Liver (tissue), 7 donors: ENCODE measurements at regions not wholly inside any gene's neighbourhood (a gene's known extent, or its start where the extent isn't known, plus 50 kb on each side); places are given as distances from the start of the nearest gene placed in this dataset.

Experiments used
- DNase-seq: peaks from one replicate; pipeline ENCODE4 v3.0.0-alpha.2; 2017; ENCODE audit warnings: low spot score
- H3K27ac ChIP-seq, 2 donors: one replicate each; pipeline ENCODE4 v1.7.0; 2013; ENCODE audit warnings: inconsistent platforms in 2 of 2, low read length in 2 of 2, control low read depth in 1 of 2, low read depth in 1 of 2, mild to moderate bottlenecking in 1 of 2
- H3K27me3 ChIP-seq, 4 donors: one replicate each; pipeline versions ENCODE4 v1.6.1 to v1.7.0; 2013; ENCODE audit warnings: low read length in 3 of 4, inconsistent platforms in 1 of 4, mild to moderate bottlenecking in 1 of 4, moderate library complexity in 1 of 4; ENCODE audit not compliant: control insufficient read depth in 4 of 4, insufficient read depth in 4 of 4
- H3K36me3 ChIP-seq, 4 donors: one replicate each; pipeline versions ENCODE4 v1.6.1 to v1.7.0; 2013; ENCODE audit warnings: low read length in 3 of 4, mild to moderate bottlenecking in 3 of 4, low read depth in 1 of 4, moderate library complexity in 1 of 4; ENCODE audit not compliant: control insufficient read depth in 4 of 4, insufficient read depth in 3 of 4
- H3K4me1 ChIP-seq, 4 donors: one replicate each; pipeline versions ENCODE4 v1.6.1 to v1.7.0; 2013; ENCODE audit warnings: low read length in 3 of 4, mild to moderate bottlenecking in 3 of 4, moderate library complexity in 1 of 4; ENCODE audit not compliant: control insufficient read depth in 4 of 4, insufficient read depth in 4 of 4
- H3K4me3 ChIP-seq, 3 donors: one replicate each; pipeline versions ENCODE4 v1.6.1 to v1.7.0; 2013; ENCODE audit warnings: low read length in 3 of 3, control low read depth in 1 of 3, low read depth in 1 of 3, mild to moderate bottlenecking in 1 of 3
- H3K9ac ChIP-seq, 2 donors: one replicate each; pipeline ENCODE4 v1.7.0; 2013; ENCODE audit warnings: low read length in 2 of 2, mild to moderate bottlenecking in 2 of 2, moderate library complexity in 2 of 2, control low read depth in 1 of 2, low read depth in 1 of 2
- H3K9me3 ChIP-seq, 4 donors: one replicate each; pipeline versions ENCODE4 v1.6.1 to v1.7.0; 2013; ENCODE audit warnings: low read length in 3 of 4; ENCODE audit not compliant: control insufficient read depth in 4 of 4
- ATF3 ChIP-seq: IDR thresholded peaks from 2 replicates; pipeline ENCODE4 v1.6.1; 2016; ENCODE audit warnings: antibody characterized with exemption
- EGR1 ChIP-seq, 2 donors: IDR thresholded peaks; 2 replicates each; pipeline ENCODE4 v1.6.1; 2016 to 2018; ENCODE audit warnings: antibody characterized with exemption in 2 of 2, low read depth in 2 of 2
- FOXA1 ChIP-seq: IDR thresholded peaks from 2 replicates; pipeline ENCODE4 v1.6.1; 2016; ENCODE audit warnings: antibody characterized with exemption
- FOXA2 ChIP-seq: IDR thresholded peaks from 2 replicates; pipeline ENCODE4 v1.6.1; 2016; ENCODE audit warnings: antibody characterized with exemption
- GABPA ChIP-seq, 2 donors: IDR thresholded peaks in 1 of 2; conservative IDR thresholded peaks in 1 of 2; 2 replicates each; pipeline ENCODE4 v1.6.1; 2016; ENCODE audit warnings: antibody characterized with exemption in 2 of 2, mild to moderate bottlenecking in 1 of 2, moderate library complexity in 1 of 2
- HNF4A ChIP-seq, 2 donors: conservative IDR thresholded peaks; 2 replicates each; pipeline ENCODE4 v1.6.1; 2016; ENCODE audit warnings: antibody characterized with exemption in 2 of 2, mild to moderate bottlenecking in 2 of 2
- HNF4G ChIP-seq: IDR thresholded peaks from 2 replicates; pipeline ENCODE4 v1.6.1; 2016; ENCODE audit warnings: antibody characterized with exemption
- JUND ChIP-seq, 2 donors: IDR thresholded peaks; 2 replicates each; pipeline ENCODE4 v1.6.1; 2016; ENCODE audit warnings: antibody characterized with exemption in 2 of 2
- MAX ChIP-seq: IDR thresholded peaks from 2 replicates; pipeline ENCODE4 v1.6.1; 2016; ENCODE audit warnings: antibody characterized with exemption
- RAD21 ChIP-seq, 2 donors: IDR thresholded peaks; 2 replicates each; pipeline ENCODE4 v1.6.1; 2016; ENCODE audit warnings: antibody characterized with exemption in 2 of 2, mild to moderate bottlenecking in 2 of 2
- RXRA ChIP-seq, 2 donors: IDR thresholded peaks; 2 replicates each; pipeline ENCODE4 v1.6.1; 2017 to 2018; ENCODE audit warnings: antibody characterized with exemption in 2 of 2, mild to moderate bottlenecking in 1 of 2
- SP1 ChIP-seq: IDR thresholded peaks from 2 replicates; pipeline ENCODE4 v1.6.1; 2018; ENCODE audit warnings: antibody characterized with exemption, mild to moderate bottlenecking
- YY1 ChIP-seq: IDR thresholded peaks from 2 replicates; pipeline ENCODE4 v1.6.1; 2016; ENCODE audit warnings: antibody characterized with exemption, mild to moderate bottlenecking
- ZBTB33 ChIP-seq: IDR thresholded peaks from 2 replicates; pipeline ENCODE4 v1.6.1; 2016; ENCODE audit warnings: antibody characterized with exemption
- WGBS: extraction: QIAGEN DNeasy Blood & Tissue Kit; methylation state at CpG from one replicate; pipeline ENCODE4 v1.1.7; 2013; 5-methylcytosine and 5-hydroxymethylcytosine counted together
- donor health status: healthy.
- donor health status: healthy.
- donor health status: healthy.
- donor health status: healthy.

GRCh38 chr2:15762449-15762848, 170.8 kb downstream of the DDX1 start:
- Histone ChIP-seq H3K9me3 (no peaks in the 10 kb centered on the region), H3K27ac (no peak overlapping the region), H3K4me3 (no peak overlapping the region), H3K4me1 (peaks cover 18 to 28% (median 24%) of the 10 kb centered on the region in 4 donors), H3K9ac (no peak overlapping the region), H3K27me3 (no peaks in the 10 kb centered on the region), H3K36me3 (no peaks in the 10 kb centered on the region)
- TF ChIP-seq HNF4G (peak; percentile 29), JUND (IDR thresholded peaks at IDR 0.05) (no peak), FOXA1 (no peak), RXRA (IDR thresholded peaks at IDR 0.05) (peak in 1 of 2 donors; percentile 64), SP1 (peak; percentile 38), RAD21 (IDR thresholded peaks at IDR 0.05) (peak in 1 of 2 donors; percentile 13), HNF4A (conservative IDR thresholded peaks at IDR 0.05) (peak; percentile 84 to 86), EGR1 (IDR thresholded peaks at IDR 0.05; ENCODE audit: low read depth in 2 of 2) (no peak), MAX (peak; percentile 31), YY1 (peak; percentile 52)
- 90% methylated on average over 3 of the region's 3 CpGs for WGBS
- DNase-seq: no peak

- no peaks in the 10 kb centered on the region for H3K27me3 ChIP-seq
- no peak overlapping the region for H3K9ac ChIP-seq
- WGBS: 96% methylated on average over 19 of the region's 19 CpGs
- H3K4me3 ChIP-seq: no peak overlapping the region
- no peak for TF ChIP-seq JUND (IDR thresholded peaks at IDR 0.05)
- H3K36me3 ChIP-seq: no peaks in the 10 kb centered on the region
- H3K9me3 ChIP-seq: no peaks in the 10 kb centered on the region
- DNase-seq: peak; percentile 30
- peaks cover 21 to 34% (median 27%) of the 10 kb centered on the region in 4 donors for H3K4me1 ChIP-seq
- no peak overlapping the region for H3K27ac ChIP-seq
Measured at GRCh38 chr2:15763106-15763821, 171.6 kb downstream of the DDX1 start.

- peaks cover 21 to 34% (median 27%) of the 10 kb centered on the region in 4 donors for H3K4me1 ChIP-seq
- WGBS: 95% methylated on average over 14 of the region's 14 CpGs
- no peak overlapping the region for H3K27ac ChIP-seq
- TF ChIP-seq HNF4A (conservative IDR thresholded peaks at IDR 0.05) (peak in 1 of 2 donors; percentile 7), SP1 (no peak), HNF4G (no peak), RXRA (IDR thresholded peaks at IDR 0.05) (peak in 1 of 2 donors; percentile 6)
- no peak for DNase-seq
- H3K9me3 ChIP-seq: no peaks in the 10 kb centered on the region
- H3K4me3 ChIP-seq: no peak overlapping the region
- H3K27me3 ChIP-seq: no peaks in the 10 kb centered on the region
- H3K9ac ChIP-seq: no peak overlapping the region
- no peaks in the 10 kb centered on the region for H3K36me3 ChIP-seq
Measured at GRCh38 chr2:15763822-15764682, 172.4 kb downstream of the DDX1 start.

- 85% methylated on average over 4 of the region's 4 CpGs for WGBS
- TF ChIP-seq ATF3 (no peak), ZBTB33 (no peak), YY1 (no peak), HNF4A (conservative IDR thresholded peaks at IDR 0.05) (no peak), GABPA (IDR thresholded peaks at IDR 0.05 in 1 of 2, conservative IDR thresholded peaks at IDR 0.05 in 1 of 2) (no peak), JUND (IDR thresholded peaks at IDR 0.05) (no peak), EGR1 (IDR thresholded peaks at IDR 0.05; ENCODE audit: low read depth in 2 of 2) (no peak), FOXA2 (no peak), MAX (no peak), HNF4G (no peak), RXRA (IDR thresholded peaks at IDR 0.05) (no peak), SP1 (no peak), FOXA1 (no peak)
- no peak for DNase-seq
Measured at GRCh38 chr2:15764683-15765011, 173.0 kb downstream of the DDX1 start.

More at GRCh38 chr2:15764683-15765011, 173.0 kb downstream of the DDX1 start:
- Histone ChIP-seq H3K9ac (no peak overlapping the region), H3K4me1 (peaks cover 21 to 34% (median 27%) of the 10 kb centered on the region in 4 donors), H3K9me3 (no peaks in the 10 kb centered on the region), H3K27ac (no peak overlapping the region), H3K36me3 (no peaks in the 10 kb centered on the region), H3K4me3 (no peak overlapping the region), H3K27me3 (no peaks in the 10 kb centered on the region)
